K562 (cell line): ENCODE measurements at regions not wholly inside any gene's neighbourhood (a gene's known extent, or its start where the extent isn't known, plus 50 kb on each side); places are given as distances from the start of the nearest gene placed in this dataset.

Source experiments
- ATAC-seq: fragments of 200-7000 bp; cut with Tn5 transposase; 3 replicates; pipeline ENCODE4 v1.9.1; 2020; ENCODE audit warnings: moderate library complexity
- BruUV-seq: library from RNA; stranded (reverse); fragments of 400-500 nt; replicated peaks from 2 replicates; lab custom pipeline; 2021; lab: Mats Ljungman, UMichigan
- CTCF ChIA-PET: fragments of 300-600 bp; formaldehyde crosslinking; extraction: SDS; loops from one replicate; lab custom pipeline; 2021; ENCODE audit warnings: low intra/inter-chr PET ratio; lab: Yijun Ruan, JAX
- POLR2A ChIA-PET: fragments of 300-600, 350-650 bp; sonication (Branson Sonifier 250); formaldehyde crosslinking; extraction: SDS; loops from one replicate; lab custom pipeline; 2021; ENCODE audit warnings: antibody characterized with exemption, inconsistent platforms; lab: Yijun Ruan, JAX
- DNase-seq, 4 experiments: peaks; one replicate each; pipeline versions ENCODE4 v3.0.0 to v3.0.0-alpha.2; 2011 to 2018; ENCODE audit warnings: low spot score in 3 of 4, mixed read lengths in 3 of 4; ENCODE audit errors: extremely low read depth in 1 of 4
- FAIRE-seq: peaks from 2 replicates; lab custom pipeline; 2011; peaks lifted over from hg19 to GRCh38; lab: Jason Lieb, UNC
- H2AFZ ChIP-seq: 2 replicates; pipeline ENCODE4 v1.6.0; 2011; ENCODE audit warnings: low read depth, low read length, control low read depth, inconsistent platforms
- H3K27ac ChIP-seq: fragments of 200-600 bp; 3 replicates; pipeline ENCODE4 v1.8.0; 2011; ENCODE audit warnings: low read depth, mild to moderate bottlenecking, control low read depth, inconsistent platforms, low read length, moderate library complexity, mixed read lengths; ENCODE audit errors: extremely low read depth
- H3K27me3 ChIP-seq, 2 experiments: fragments of 300-600 bp in 1 of 2; 2 replicates in 1 of 2; 3 replicates in 1 of 2; pipeline versions ENCODE4 v1.6.0 to v1.8.0; 2011; ENCODE audit warnings: inconsistent platforms in 2 of 2, low read length in 2 of 2, mild to moderate bottlenecking in 1 of 2, mixed read lengths in 1 of 2, moderate library complexity in 1 of 2; ENCODE audit not compliant: control insufficient read depth in 2 of 2, insufficient read depth in 2 of 2
- H3K36me3 ChIP-seq: fragments of 300-600 bp; 3 replicates; pipeline ENCODE4 v1.8.0; 2011; ENCODE audit warnings: mild to moderate bottlenecking, low read length, inconsistent platforms; ENCODE audit not compliant: control insufficient read depth, insufficient read depth
- H3K4me1 ChIP-seq, 2 experiments: fragments of 200-600 bp in 1 of 2; replicated peaks in 1 of 2; 2 replicates in 1 of 2; 3 replicates in 1 of 2; pipeline versions ENCODE4 v1.5.1 to v1.8.0; 2011; ENCODE audit warnings: inconsistent platforms in 2 of 2, low read length in 2 of 2, mild to moderate bottlenecking in 1 of 2, mixed read lengths in 1 of 2, moderate library complexity in 1 of 2; ENCODE audit not compliant: control insufficient read depth in 2 of 2, insufficient read depth in 2 of 2
- H3K4me2 ChIP-seq: 2 replicates; pipeline ENCODE4 v1.6.1; 2011; ENCODE audit warnings: low read length, control low read depth, inconsistent platforms, mixed read lengths; ENCODE audit not compliant: insufficient read depth
- H3K4me3 ChIP-seq: fragments of 200-600 bp; sonication (generic), shearing (Covaris generic); 2 replicates; pipeline ENCODE4 v1.5.1; 2016; ENCODE audit warnings: control low read depth, inconsistent platforms
- H3K79me2 ChIP-seq: fragments of 200-600 bp; 3 replicates; pipeline ENCODE4 v1.8.0; 2011; ENCODE audit warnings: low read length, inconsistent platforms; ENCODE audit not compliant: control insufficient read depth, insufficient read depth
- H3K9ac ChIP-seq, 2 experiments: 2 replicates each; pipeline versions ENCODE4 v1.6.0 to v1.6.1; 2011; ENCODE audit warnings: low read depth in 2 of 2, low read length in 2 of 2, control low read depth in 1 of 2, inconsistent platforms in 1 of 2, mild to moderate bottlenecking in 1 of 2, mixed read lengths in 1 of 2; ENCODE audit not compliant: insufficient read depth in 1 of 2
- H3K9me1 ChIP-seq: one replicate; pipeline ENCODE4 v1.6.0; 2011; ENCODE audit warnings: inconsistent platforms, mild to moderate bottlenecking, low read length, moderate library complexity; ENCODE audit not compliant: control insufficient read depth, insufficient read depth
- H3K9me3 ChIP-seq: replicated peaks from 2 replicates; pipeline ENCODE4 v1.5.1; 2011; ENCODE audit warnings: low read depth, low read length, inconsistent platforms; ENCODE audit not compliant: control insufficient read depth, insufficient read depth
- H4K20me1 ChIP-seq: replicated peaks from 2 replicates; pipeline ENCODE4 v1.6.1; 2011; ENCODE audit warnings: low read length, inconsistent platforms, mixed read lengths; ENCODE audit not compliant: control insufficient read depth, insufficient read depth
- CXXC5 ChIP-seq: fragments of 250-450 bp; sonication (Bioruptor Pico); IDR thresholded peaks from 2 replicates; pipeline ENCODE4 v1.8.0; 2022; ENCODE audit warnings: inconsistent platforms, mild to moderate bottlenecking, moderate library complexity
- ETV1 ChIP-seq: fragments of 450-650 bp; conservative IDR thresholded peaks from 2 replicates; pipeline ENCODE4 v1.6.1; 2016; ENCODE audit warnings: missing genetic modification characterization, control low read depth, low read depth, missing compliant biosample characterization
- KLF13 ChIP-seq: fragments of 450-650 bp; IDR thresholded peaks from 2 replicates; pipeline ENCODE4 v1.6.1; 2016; ENCODE audit warnings: missing genetic modification characterization, low read depth, mild to moderate bottlenecking, missing compliant biosample characterization, moderate library complexity, borderline replicate concordance
- MEF2A ChIP-seq: IDR thresholded peaks from 2 replicates; pipeline ENCODE4 v1.6.1; 2011; ENCODE audit warnings: low read depth, mild to moderate bottlenecking, low read length, moderate library complexity; ENCODE audit not compliant: control insufficient read depth
- PTRF ChIP-seq: fragments of 450-650 bp; IDR thresholded peaks from 2 replicates; pipeline ENCODE4 v1.6.1; 2016; ENCODE audit warnings: mild to moderate bottlenecking, missing genetic modification characterization, missing compliant biosample characterization
- RAD21 ChIP-seq, 2 experiments: fragments of 250-450 bp in 1 of 2; fragments of 450-650 bp in 1 of 2; sonication (Bioruptor Pico) in 1 of 2; formaldehyde crosslinking in 1 of 2; IDR thresholded peaks in 1 of 2; conservative IDR thresholded peaks in 1 of 2; 2 replicates each; pipeline versions ENCODE4 v1.4.0 to v1.8.0; 2020 to 2022; ENCODE audit warnings: mild to moderate bottlenecking in 2 of 2, moderate library complexity in 1 of 2
- SETDB1 ChIP-seq: IDR thresholded peaks from one replicate; pipeline ENCODE4 v1.6.1; 2012; ENCODE audit warnings: low read length, control low read depth, inconsistent platforms
- SMAD2 ChIP-seq: fragments of 150-350 bp; IDR thresholded peaks from 2 replicates; pipeline ENCODE4 v1.6.1; 2014; ENCODE audit warnings: low read depth, mild to moderate bottlenecking, low read length
- SMARCA5 ChIP-seq: fragments of 450-650 bp; IDR thresholded peaks from 2 replicates; pipeline ENCODE4 v1.6.1; 2016
- SP1 ChIP-seq: sonication (generic); formaldehyde crosslinking; IDR thresholded peaks from 2 replicates; pipeline ENCODE4 v1.8.1; 2022; ENCODE audit warnings: mild to moderate bottlenecking, missing genetic modification reagents
- SRSF9 ChIP-seq: fragments of 200-400 bp; formaldehyde crosslinking; IDR thresholded peaks from 2 replicates; pipeline ENCODE4 v1.6.1; 2017; ENCODE audit warnings: low read depth, low read length, borderline replicate concordance
- XRCC5 ChIP-seq: fragments of 200-400 bp; formaldehyde crosslinking; IDR thresholded peaks from 2 replicates; pipeline ENCODE4 v1.6.1; 2017; ENCODE audit warnings: low read depth, mild to moderate bottlenecking, low read length
- ZKSCAN3 ChIP-seq: fragments of 250-450 bp; sonication (Bioruptor Pico); IDR thresholded peaks from 2 replicates; pipeline ENCODE4 v1.4.0; 2020
- ZNF224 ChIP-seq: sonication (generic); formaldehyde crosslinking; IDR thresholded peaks from 2 replicates; pipeline ENCODE4 v1.8.0; 2022; ENCODE audit warnings: mild to moderate bottlenecking, missing genetic modification reagents
- ZNF282 ChIP-seq: sonication (generic); formaldehyde crosslinking; IDR thresholded peaks from 2 replicates; pipeline ENCODE4 v1.8.1; 2023; ENCODE audit warnings: missing genetic modification reagents
- ZNF436 ChIP-seq: fragments of 250-450, 450-650 bp; sonication (Bioruptor Pico); formaldehyde crosslinking; IDR thresholded peaks from 2 replicates; pipeline ENCODE4 v1.7.0; 2020; ENCODE audit warnings: mild to moderate bottlenecking
- ZNF561 ChIP-seq: fragments of 450-650 bp; formaldehyde crosslinking; conservative IDR thresholded peaks from 2 replicates; pipeline ENCODE4 v1.4.0; 2020; ENCODE audit warnings: mild to moderate bottlenecking, moderate library complexity
- WGBS: fragments of 100-300 bp; shearing (Covaris generic); methylation state at CpG from one replicate; pipeline ENCODE4 v1.1.6; 2016; ENCODE audit warnings: low coverage, mixed read lengths; ENCODE audit not compliant: insufficient coverage; ENCODE audit errors: missing lambda C conversion rate; 5-methylcytosine and 5-hydroxymethylcytosine counted together
- in situ Hi-C: fragments of 300-500 bp; cut with MboI; formaldehyde crosslinking; loops from 4 replicates; pipeline ENCODE4 v1.15.0; 2018; ENCODE audit warnings: inconsistent platforms, mixed read lengths
- intact Hi-C: fragments of 100-400 bp; cut with micrococcal nuclease; formaldehyde crosslinking; loops from 2 replicates; pipeline ENCODE4 v1.14.2; 2022
- TF ChIP-seq, protein P1 (sequence below): sonication (generic); formaldehyde crosslinking; IDR thresholded peaks from 2 replicates; pipeline ENCODE4 v1.8.1; 2023; ENCODE audit warnings: mild to moderate bottlenecking, missing genetic modification reagents
- TF ChIP-seq, protein P2 (sequence below), 3 experiments: fragments of 200-800 bp in 1 of 3; sonication (Bioruptor generic) in 1 of 3; sonication (generic) in 1 of 3; formaldehyde crosslinking in 1 of 3; IDR thresholded peaks; 2 replicates each; pipeline versions ENCODE4 v1.6.1 to v1.8.0; 2016 to 2022; ENCODE audit warnings: mild to moderate bottlenecking in 2 of 3, missing compliant biosample characterization in 2 of 3, missing genetic modification characterization in 2 of 3, missing genetic modification reagents in 1 of 3
- TF ChIP-seq, protein P3 (sequence below): fragments of 450-650 bp; IDR thresholded peaks from 2 replicates; pipeline ENCODE4 v1.6.1; 2018; ENCODE audit warnings: mild to moderate bottlenecking, low read depth; ENCODE audit not compliant: partially characterized antibody

DNA sequence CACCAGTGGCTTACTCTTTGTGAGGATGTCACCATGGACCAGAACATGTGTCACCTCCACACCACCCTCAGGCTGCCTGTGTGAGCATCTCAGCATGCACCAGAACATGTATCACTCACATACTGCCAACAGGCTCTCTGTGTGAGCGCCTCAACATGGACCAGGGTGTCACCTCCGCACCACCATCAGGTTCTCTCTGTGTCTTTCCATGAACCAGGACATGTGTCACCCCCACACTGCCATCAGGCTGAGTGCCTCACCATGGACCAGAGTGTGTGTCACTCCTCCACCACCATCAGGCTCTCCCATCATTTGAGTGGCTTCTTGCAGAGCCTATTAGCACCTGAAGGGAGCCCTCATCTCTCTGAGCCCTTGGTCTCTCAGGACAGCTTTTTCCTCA, 125.2 kb downstream of the ZNF648 start:
- TF ChIP-seq, protein P1, sequence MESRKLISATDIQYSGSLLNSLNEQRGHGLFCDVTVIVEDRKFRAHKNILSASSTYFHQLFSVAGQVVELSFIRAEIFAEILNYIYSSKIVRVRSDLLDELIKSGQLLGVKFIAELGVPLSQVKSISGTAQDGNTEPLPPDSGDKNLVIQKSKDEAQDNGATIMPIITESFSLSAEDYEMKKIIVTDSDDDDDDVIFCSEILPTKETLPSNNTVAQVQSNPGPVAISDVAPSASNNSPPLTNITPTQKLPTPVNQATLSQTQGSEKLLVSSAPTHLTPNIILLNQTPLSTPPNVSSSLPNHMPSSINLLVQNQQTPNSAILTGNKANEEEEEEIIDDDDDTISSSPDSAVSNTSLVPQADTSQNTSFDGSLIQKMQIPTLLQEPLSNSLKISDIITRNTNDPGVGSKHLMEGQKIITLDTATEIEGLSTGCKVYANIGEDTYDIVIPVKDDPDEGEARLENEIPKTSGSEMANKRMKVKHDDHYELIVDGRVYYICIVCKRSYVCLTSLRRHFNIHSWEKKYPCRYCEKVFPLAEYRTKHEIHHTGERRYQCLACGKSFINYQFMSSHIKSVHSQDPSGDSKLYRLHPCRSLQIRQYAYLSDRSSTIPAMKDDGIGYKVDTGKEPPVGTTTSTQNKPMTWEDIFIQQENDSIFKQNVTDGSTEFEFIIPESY (CRISPR knock-in tag): no peak
- no peak for TF ChIP-seq KLF13
- TF ChIP-seq ZNF436: no peak
- TF ChIP-seq MEF2A: no peak
- TF ChIP-seq, protein P2, sequence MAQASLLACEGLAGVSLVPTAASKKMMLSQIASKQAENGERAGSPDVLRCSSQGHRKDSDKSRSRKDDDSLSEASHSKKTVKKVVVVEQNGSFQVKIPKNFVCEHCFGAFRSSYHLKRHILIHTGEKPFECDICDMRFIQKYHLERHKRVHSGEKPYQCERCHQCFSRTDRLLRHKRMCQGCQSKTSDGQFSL (CRISPR knock-in tag; IDR thresholded peaks at IDR 0.05): no peak
- TF ChIP-seq, protein P2 (tag; IDR thresholded peaks at IDR 0.05): no peak
- TF ChIP-seq ZNF561: no peak
- no peak for TF ChIP-seq SMARCA5
- no peak for TF ChIP-seq ETV1 (tag)
- TF ChIP-seq ZNF282 (CRISPR knock-in tag): no peak
- TF ChIP-seq SP1 (CRISPR knock-in tag): no peak
- no peak for TF ChIP-seq CXXC5 (CRISPR knock-in tag)
- no peak for TF ChIP-seq ZKSCAN3 (CRISPR knock-in tag)
- no peak for TF ChIP-seq SMAD2
- no peak for TF ChIP-seq SETDB1
- no peak for TF ChIP-seq XRCC5
- TF ChIP-seq, protein P3, sequence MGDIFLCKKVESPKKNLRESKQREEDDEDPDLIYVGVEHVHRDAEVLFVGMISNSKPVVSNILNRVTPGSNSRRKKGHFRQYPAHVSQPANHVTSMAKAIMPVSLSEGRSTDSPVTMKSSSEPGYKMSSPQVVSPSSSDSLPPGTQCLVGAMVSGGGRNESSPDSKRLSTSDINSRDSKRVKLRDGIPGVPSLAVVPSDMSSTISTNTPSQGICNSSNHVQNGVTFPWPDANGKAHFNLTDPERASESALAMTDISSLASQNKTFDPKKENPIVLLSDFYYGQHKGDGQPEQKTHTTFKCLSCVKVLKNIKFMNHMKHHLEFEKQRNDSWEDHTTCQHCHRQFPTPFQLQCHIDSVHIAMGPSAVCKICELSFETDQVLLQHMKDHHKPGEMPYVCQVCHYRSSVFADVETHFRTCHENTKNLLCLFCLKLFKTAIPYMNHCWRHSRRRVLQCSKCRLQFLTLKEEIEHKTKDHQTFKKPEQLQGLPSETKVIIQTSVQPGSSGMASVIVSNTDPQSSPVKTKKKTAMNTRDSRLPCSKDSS: no peak
- no peak for TF ChIP-seq RAD21 (CRISPR knock-in tag; conservative IDR thresholded peaks at IDR 0.05 in 1 of 2, IDR thresholded peaks at IDR 0.05 in 1 of 2)
- no peak for TF ChIP-seq PTRF (tag)
- no peak for TF ChIP-seq SRSF9
- no peak for TF ChIP-seq ZNF224
- no peak for FAIRE-seq
- Histone ChIP-seq H2AFZ (no peak overlapping the region), H3K27ac (no peak overlapping the region), H3K9ac (no peak overlapping the region), H3K4me1 (no peaks in the 10 kb centered on the region), H3K27me3 (no peaks in the 10 kb centered on the region), H3K36me3 (no peaks in the 10 kb centered on the region), H3K79me2 (no peaks in the 10 kb centered on the region), H4K20me1 (no peaks in the 10 kb centered on the region), H3K9me3 (no peaks in the 10 kb centered on the region), H3K4me2 (no peak overlapping the region), H3K9me1 (no peaks in the 10 kb centered on the region), H3K4me3 (no peak overlapping the region)
- 16% methylated on average over 2 of the region's 2 CpGs for WGBS
- intact Hi-C loops: loop anchor here (2.0 to 5.0 kb wide), 4 partner anchors 116 to 509 kb away; no protein-coding TSS in a partner anchor
- ATAC-seq: no peak
- ChIA-PET CTCF (interaction anchor here (0.6 to 3.1 kb wide), 5 partner anchors 93 to 457 kb away, joined by 3 to 28 read pairs (median 4); no protein-coding TSS in a partner anchor), POLR2A (interaction anchor here (0.9 to 1.2 kb wide), 3 partner anchors 8 to 452 kb away, joined by 3 to 7 read pairs (median 4); partner anchors contain the start of gene CACNA1E)
- BruUV-seq: no TSS peak
- DNase-seq: peak in 1 of 4 experiments; percentile 5
- in situ Hi-C loops: no loop called here
